ENCODE measurements at regions not wholly inside any gene's neighbourhood (a gene's known extent, or its start where the extent isn't known, plus 50 kb on each side); places are given as distances from the start of the nearest gene placed in this dataset.

DNA sequence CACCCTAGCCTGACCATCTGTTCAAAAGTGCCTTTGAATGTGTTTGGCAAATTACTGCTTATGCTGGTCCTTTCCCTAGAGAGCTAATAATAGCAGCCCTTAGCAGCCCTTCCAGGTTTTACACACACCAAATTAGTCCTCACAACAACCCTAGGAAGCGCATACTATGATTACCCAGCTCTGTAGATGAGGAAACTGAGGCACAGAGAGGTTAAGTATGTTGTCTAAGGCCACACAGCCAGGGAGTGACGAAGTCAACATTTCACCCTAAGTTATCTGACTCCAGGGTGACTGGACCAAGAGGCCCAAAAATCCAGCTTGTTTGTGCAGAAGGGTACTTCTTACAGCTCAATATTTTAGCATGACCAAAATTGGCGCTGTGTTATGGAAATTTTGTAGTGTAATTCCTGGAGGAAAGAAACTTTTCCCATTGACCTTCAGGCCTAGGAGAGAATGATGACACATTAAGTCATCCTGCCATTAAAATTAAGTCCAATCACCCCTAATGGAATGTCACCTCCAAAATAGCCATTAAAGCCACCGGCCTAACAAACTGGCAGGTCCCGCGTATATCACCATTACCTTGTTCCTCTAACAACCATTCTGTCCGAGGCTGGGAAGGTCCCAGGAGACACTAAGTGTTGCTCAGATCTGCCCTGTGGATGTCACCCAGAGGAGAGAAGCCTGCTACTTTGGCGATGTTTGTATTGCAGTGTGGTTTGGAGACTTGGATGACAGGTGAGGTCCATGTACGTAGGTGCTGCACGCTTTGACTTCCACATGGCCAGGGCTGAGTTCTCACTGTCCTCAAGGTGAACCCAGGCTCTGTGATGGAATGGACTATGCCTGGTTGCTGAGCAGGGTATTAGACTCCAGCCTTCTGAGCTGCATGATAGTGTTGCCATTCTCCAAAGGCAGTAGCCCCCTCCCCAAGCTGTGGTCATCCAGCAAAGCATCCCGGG is 258.3 kb downstream of the TOMM20 start:
- POLR2A ChIA-PET = interaction anchor here (1.3 to 1.6 kb wide), 2 partner anchors 11 to 146 kb away, joined by 3 to 6 read pairs; no protein-coding TSS in a partner anchor
- Mint-ChIP-seq H3K9me3 (peaks cover 3% of the 10 kb centered on the region), H3K4me1 (ENCODE audit: low read depth) (peaks cover 22% of the 10 kb centered on the region), H3K4me3 (no peak overlapping the region), H3K36me3 (ENCODE audit: low read depth) (peaks cover 2% of the 10 kb centered on the region), H3K27ac (no peak overlapping the region), H3K27me3 (no peaks in the 10 kb centered on the region)
- intact Hi-C loops (cut with micrococcal nuclease) = no loop called here
- TF ChIP-seq, protein P1, sequence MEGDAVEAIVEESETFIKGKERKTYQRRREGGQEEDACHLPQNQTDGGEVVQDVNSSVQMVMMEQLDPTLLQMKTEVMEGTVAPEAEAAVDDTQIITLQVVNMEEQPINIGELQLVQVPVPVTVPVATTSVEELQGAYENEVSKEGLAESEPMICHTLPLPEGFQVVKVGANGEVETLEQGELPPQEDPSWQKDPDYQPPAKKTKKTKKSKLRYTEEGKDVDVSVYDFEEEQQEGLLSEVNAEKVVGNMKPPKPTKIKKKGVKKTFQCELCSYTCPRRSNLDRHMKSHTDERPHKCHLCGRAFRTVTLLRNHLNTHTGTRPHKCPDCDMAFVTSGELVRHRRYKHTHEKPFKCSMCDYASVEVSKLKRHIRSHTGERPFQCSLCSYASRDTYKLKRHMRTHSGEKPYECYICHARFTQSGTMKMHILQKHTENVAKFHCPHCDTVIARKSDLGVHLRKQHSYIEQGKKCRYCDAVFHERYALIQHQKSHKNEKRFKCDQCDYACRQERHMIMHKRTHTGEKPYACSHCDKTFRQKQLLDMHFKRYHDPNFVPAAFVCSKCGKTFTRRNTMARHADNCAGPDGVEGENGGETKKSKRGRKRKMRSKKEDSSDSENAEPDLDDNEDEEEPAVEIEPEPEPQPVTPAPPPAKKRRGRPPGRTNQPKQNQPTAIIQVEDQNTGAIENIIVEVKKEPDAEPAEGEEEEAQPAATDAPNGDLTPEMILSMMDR (IDR thresholded peaks at IDR 0.05) = no peak
- CTCF ChIA-PET = no interaction called here
- no peak for DNase-seq
- no peak for ATAC-seq

DNA sequence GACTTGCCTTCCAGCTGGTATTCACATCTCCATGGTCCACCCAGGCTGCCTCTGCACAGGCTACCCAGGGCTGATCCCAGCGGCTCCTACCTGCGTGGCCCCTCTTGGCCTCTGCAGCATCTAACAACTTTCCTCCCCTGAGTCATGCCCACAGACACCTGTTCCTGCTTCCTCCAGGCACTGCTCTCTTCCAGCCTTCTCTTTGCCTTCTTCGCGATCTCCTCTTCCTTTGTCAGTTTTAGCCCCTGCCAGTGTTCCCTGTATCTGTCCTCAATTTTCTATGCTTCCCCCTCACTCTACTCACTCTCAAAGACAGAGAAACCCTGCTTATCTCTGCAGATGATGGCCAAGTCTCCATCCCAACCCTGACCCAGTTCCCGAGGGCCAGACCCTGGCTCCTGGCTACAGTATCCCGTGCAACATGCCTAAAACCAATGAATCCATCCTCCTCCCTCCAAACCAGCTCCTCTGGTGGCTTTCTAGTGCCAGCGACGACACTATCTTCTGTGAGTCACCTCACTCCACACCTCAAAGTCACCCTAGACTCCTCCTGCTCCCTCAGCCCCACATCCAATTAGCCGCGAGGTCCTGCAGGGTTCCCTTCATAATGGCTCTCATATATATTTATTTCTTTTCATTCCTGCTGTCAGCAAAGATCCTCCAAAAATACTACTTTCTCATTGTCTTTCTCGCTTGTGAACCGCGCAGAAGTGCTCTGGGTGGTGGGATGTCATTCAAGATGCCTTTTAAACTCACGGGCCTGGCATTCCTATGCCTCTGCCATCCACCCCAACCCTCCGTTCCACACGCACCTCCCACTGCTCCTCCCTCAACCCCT is 259.2 kb downstream of the TOMM20 start:
- Mint-ChIP-seq H3K27me3 (no peaks in the 10 kb centered on the region), H3K36me3 (ENCODE audit: low read depth) (peaks cover 2% of the 10 kb centered on the region), H3K4me3 (no peak overlapping the region), H3K4me1 (ENCODE audit: low read depth) (peaks cover 18% of the 10 kb centered on the region), H3K9me3 (peaks cover 3% of the 10 kb centered on the region), H3K27ac (no peak overlapping the region)
- POLR2A ChIA-PET = interaction anchor here (1.3 kb wide), 1 partner anchor 12 kb away, joined by 3 read pairs; no protein-coding TSS in a partner anchor
- ATAC-seq (no peak), DNase-seq (no peak)
- TF ChIP-seq, protein P1 (IDR thresholded peaks at IDR 0.05) = no peak
- intact Hi-C loops (cut with micrococcal nuclease) = no loop called here
- CTCF ChIA-PET = interaction anchor here (0.6 kb wide), 1 partner anchor 36 kb away, joined by 3 read pairs; no protein-coding TSS in a partner anchor

DNA sequence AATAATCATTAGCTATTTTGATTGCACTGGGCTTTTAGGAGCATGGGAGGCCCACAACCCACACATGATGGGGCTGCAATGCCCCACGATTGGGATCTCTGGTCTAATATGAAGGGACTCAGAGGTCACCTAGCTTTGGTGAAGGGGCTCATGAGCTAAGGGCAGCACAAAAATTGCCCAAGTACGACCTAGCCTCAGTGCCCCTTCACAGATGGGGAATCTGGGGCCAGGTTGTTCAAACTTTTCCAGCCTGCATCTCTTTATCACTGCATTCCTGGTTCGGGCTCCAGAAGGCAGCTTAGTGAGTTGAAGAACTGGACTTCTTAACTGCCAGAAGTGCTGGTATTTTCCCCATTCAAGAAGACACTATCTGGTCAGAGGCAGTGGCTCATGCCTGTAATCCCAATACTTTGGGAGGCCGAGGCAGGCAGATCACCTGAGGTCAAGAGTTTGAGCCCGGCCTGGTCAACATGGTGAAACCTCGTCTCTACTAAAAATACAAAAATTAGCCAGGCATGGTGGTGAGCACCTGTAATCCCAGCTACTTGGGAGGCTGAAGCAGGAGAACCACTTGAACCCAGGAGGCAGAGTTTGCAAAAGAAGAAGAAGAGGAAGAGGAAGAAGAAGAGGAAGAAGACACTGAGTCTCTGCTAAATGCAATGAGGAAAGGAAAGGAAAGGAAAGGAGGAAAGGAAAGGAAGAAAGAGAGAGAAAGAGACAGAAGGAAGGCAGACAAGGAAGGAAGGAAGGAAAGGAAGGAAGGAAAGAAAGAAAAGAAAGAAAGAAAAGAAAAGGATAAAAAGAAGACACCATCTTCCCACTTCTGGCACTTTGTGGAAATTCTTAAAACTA is 258.5 kb upstream of the IRF2BP2 start:
- no peak overlapping the region for H3K27ac Mint-ChIP-seq

DNA sequence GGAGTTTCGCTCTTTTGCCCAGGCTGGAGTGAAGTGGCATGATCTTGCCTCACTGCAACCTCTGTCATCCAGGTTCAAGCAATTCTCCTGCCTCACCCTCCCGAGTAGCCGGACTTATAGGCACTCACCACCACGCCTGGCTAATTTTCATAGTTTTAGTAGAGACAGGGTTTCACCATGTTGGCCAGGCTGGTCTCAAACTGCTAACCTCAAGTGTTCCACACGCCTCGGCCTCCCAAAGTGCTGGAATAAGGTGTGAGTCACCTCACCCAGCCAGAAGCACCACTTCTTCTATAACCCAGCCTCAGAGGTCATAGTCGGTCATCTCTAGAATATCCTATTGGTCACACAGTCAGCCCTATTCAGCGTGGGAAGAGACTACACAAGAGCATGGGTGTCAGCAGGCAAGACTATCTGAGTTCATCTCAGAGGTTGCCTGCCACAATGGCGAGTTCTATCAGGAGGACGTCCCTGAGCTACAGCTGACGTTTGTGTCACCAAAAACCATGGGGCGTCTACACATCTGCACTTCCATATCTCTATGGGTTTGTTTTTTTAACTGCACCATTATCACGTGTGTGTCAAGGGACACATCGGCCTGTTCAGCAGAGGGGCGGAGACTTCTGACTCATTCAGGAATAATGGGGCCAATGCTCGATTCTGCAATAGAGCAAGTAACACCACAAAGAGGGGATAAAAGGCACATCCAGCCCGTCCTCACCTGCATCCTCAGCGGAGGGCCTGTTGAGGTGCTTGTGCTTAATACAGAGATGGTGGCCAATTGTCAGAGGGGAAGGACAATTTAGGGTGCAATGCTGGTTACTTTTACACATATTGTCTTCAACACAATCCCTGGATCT is 256.3 kb upstream of the IRF2BP2 start:
- Mint-ChIP-seq H3K9me3 (peaks cover 8% of the 10 kb centered on the region), H3K4me3 (no peak overlapping the region), H3K27me3 (no peaks in the 10 kb centered on the region), H3K4me1 (ENCODE audit: low read depth) (peaks cover 21% of the 10 kb centered on the region), H3K36me3 (ENCODE audit: low read depth) (peaks cover 2% of the 10 kb centered on the region), H3K27ac (no peak overlapping the region)
- intact Hi-C loops (cut with micrococcal nuclease) = no loop called here
- peak; percentile 19 for DNase-seq
- ChIA-PET CTCF (no interaction called here), POLR2A (no interaction called here)
- TF ChIP-seq, protein P1 (IDR thresholded peaks at IDR 0.05) = no peak
- ATAC-seq = peak; percentile 40

More for the DNA sequence above, 258.5 kb upstream of the IRF2BP2 start:
- DNase-seq (no peak), ATAC-seq (no peak)
- peaks cover 21% of the 10 kb centered on the region for H3K4me1 Mint-ChIP-seq (ENCODE audit: low read depth)
- POLR2A ChIA-PET = no interaction called here
- no peaks in the 10 kb centered on the region for H3K27me3 Mint-ChIP-seq
- H3K36me3 Mint-ChIP-seq (ENCODE audit: low read depth) = peaks cover 2% of the 10 kb centered on the region
- TF ChIP-seq, protein P1 (IDR thresholded peaks at IDR 0.05) = no peak
- H3K4me3 Mint-ChIP-seq = no peak overlapping the region
- H3K9me3 Mint-ChIP-seq = peaks cover 3% of the 10 kb centered on the region
- intact Hi-C loops (cut with micrococcal nuclease) = no loop called here
- CTCF ChIA-PET = interaction anchor here (0.6 to 1.1 kb wide), 2 partner anchors 9 to 37 kb away, joined by 3 to 6 read pairs; no protein-coding TSS in a partner anchor

All from activated CD8-positive, alpha-beta T cell treated with anti-CD3 and anti-CD28 coated beads for 36 hours (primary cell).